GM12891 (cell line): ENCODE measurements at regions not wholly inside any gene's neighbourhood (a gene's known extent, or its start where the extent isn't known, plus 50 kb on each side); places are given as distances from the start of the nearest gene placed in this dataset.
"Not testable (repeated sequence)": the region's sequence is repeated elsewhere in the genome, so short reads cannot be mapped to it uniquely, and the experiment has no call there.

Experiments used
- DNase-seq: peaks from one replicate; pipeline ENCODE4 v3.0.0; 2011; ENCODE audit warnings: low spot score; ENCODE audit not compliant: insufficient read length
- FAIRE-seq: peaks from 2 replicates; lab custom pipeline; 2011; peaks lifted over from hg19 to GRCh38; lab: Jason Lieb, UNC
- PAX5 ChIP-seq: IDR thresholded peaks from 2 replicates; pipeline ENCODE4 v1.6.1; 2011; ENCODE audit warnings: low read length, moderate library complexity, mild to moderate bottlenecking; ENCODE audit not compliant: insufficient read depth, severe bottlenecking
- POLR2A ChIP-seq: IDR thresholded peaks from 2 replicates; pipeline ENCODE4 v1.6.1; 2011; ENCODE audit warnings: low read depth, low read length, control low read depth
- POLR2AphosphoS5 ChIP-seq: IDR thresholded peaks from 2 replicates; pipeline ENCODE4 v1.6.1; 2011; ENCODE audit warnings: low read depth, low read length, control low read depth
- POU2F2 ChIP-seq: IDR thresholded peaks from 2 replicates; pipeline ENCODE4 v1.6.1; 2011; ENCODE audit warnings: low read depth, mild to moderate bottlenecking, control low read depth, low read length, moderate library complexity
- SPI1 ChIP-seq: IDR thresholded peaks from 2 replicates; pipeline ENCODE4 v1.6.1; 2011; ENCODE audit warnings: low read depth, low read length, control low read depth
- TAF1 ChIP-seq: IDR thresholded peaks from 2 replicates; pipeline ENCODE4 v1.6.1; 2011; ENCODE audit warnings: low read depth, low read length, control low read depth

GRCh38 chr5:124908581-124909451, 162.4 kb upstream of the ZNF608 start:
- DNase-seq (no peak), FAIRE-seq (peak; percentile 75)
- TF ChIP-seq POLR2A (no peak), PAX5 (no peak), SPI1 (peak; percentile 30; the same call in 1 of the 2 replicates), POU2F2 (peak; percentile 35; the same call in 1 of the 2 replicates)

GRCh38 chr5:124909734-124910133, 163.3 kb upstream of the ZNF608 start:
- DNase-seq: no peak
- no peak for FAIRE-seq
- TF ChIP-seq SPI1 (no peak), POU2F2 (no peak), TAF1 (no peak), PAX5 (no peak), POLR2A (no peak), POLR2AphosphoS5 (no peak)

- TF ChIP-seq TAF1: no peak; the same call in 1 of the 2 replicates
- no peak for TF ChIP-seq POLR2A
- peak; percentile 97 for TF ChIP-seq POU2F2
- TF ChIP-seq PAX5: no peak
- DNase-seq (no peak), FAIRE-seq (peak; percentile 69)
Observed at GRCh38 chr5:124910354-124911016, 164.0 kb upstream of the ZNF608 start.

GRCh38 chr5:124912638-124913328, 166.3 kb upstream of the ZNF608 start:
- no peak for FAIRE-seq
- DNase-seq: no peak
- TF ChIP-seq SPI1 (no peak), TAF1 (no peak), PAX5 (no peak), POLR2AphosphoS5 (no peak), POU2F2 (no peak), POLR2A (no peak)

GRCh38 chr5:124913329-124913653, 166.9 kb upstream of the ZNF608 start:
- FAIRE-seq: no peak
- TF ChIP-seq POLR2A (no peak), POU2F2 (no peak), PAX5 (no peak), SPI1 (no peak), TAF1 (no peak), POLR2AphosphoS5 (no peak)

GRCh38 chr5:124916313-124916712, 169.9 kb upstream of the ZNF608 start:
- not testable (repeated sequence) for DNase-seq, FAIRE-seq

More at GRCh38 chr5:124913329-124913653, 166.9 kb upstream of the ZNF608 start:
- no peak for DNase-seq

GRCh38 chr5:124918618-124919017, 172.2 kb upstream of the ZNF608 start:
- DNase-seq (no peak), FAIRE-seq (no peak)
- TF ChIP-seq POLR2A: no peak
- TF ChIP-seq POLR2AphosphoS5: no peak
- TF ChIP-seq PAX5: no peak
- TF ChIP-seq TAF1: no peak

GRCh38 chr5:124919076-124919475, 172.6 kb upstream of the ZNF608 start:
- FAIRE-seq (no peak), DNase-seq (no peak)
- no peak for TF ChIP-seq PAX5
- TF ChIP-seq POLR2AphosphoS5: no peak
- no peak for TF ChIP-seq TAF1
- no peak for TF ChIP-seq SPI1
- no peak for TF ChIP-seq POLR2A
- no peak for TF ChIP-seq POU2F2

GRCh38 chr5:124919747-124920525, 173.5 kb upstream of the ZNF608 start:
- TF ChIP-seq POLR2A (no peak), POU2F2 (no peak), POLR2AphosphoS5 (no peak), TAF1 (no peak), SPI1 (no peak), PAX5 (no peak)
- DNase-seq: no peak
- FAIRE-seq: peak; percentile 80
